ENCODE measurements at regions not wholly inside any gene's neighbourhood (a gene's known extent, or its start where the extent isn't known, plus 50 kb on each side); places are given as distances from the start of the nearest gene placed in this dataset.

- CTCF ChIA-PET: interaction anchor here (0.6 to 4.2 kb wide), 3 partner anchors 12 to 203 kb away, joined by 6 to 23 read pairs (median 19); no protein-coding TSS in a partner anchor
These were observed 158.4 kb downstream of the GDAP2 start for GRCh38 chr1:117770981-117771531.

DNA sequence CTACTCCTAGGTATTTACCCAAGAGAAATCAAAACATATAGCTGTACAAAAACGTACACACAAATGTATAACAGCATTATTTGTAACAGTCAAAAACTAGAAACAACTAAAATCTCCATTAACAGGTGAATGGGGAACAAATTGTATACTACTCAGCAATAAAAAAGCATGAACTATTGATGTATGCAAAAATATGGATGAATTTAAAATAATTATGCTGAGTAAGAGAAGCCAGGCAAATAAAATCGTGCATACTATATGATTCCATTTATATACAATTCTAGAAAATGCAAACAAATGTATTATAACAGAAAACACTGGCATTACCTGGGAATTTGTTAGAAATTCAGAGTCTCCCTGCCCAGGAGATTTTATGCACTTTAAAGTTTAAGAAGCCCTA lies 150.1 kb downstream of the GDAP2 start:
- Mint-ChIP-seq H3K4me1 (ENCODE audit: insufficient read depth, unreplicated experiment) (no peaks in the 10 kb centered on the region), H3K36me3 (ENCODE audit: insufficient read depth, unreplicated experiment) (no peaks in the 10 kb centered on the region), H3K9me3 (ENCODE audit: unreplicated experiment) (no peaks in the 10 kb centered on the region), H3K4me3 (ENCODE audit: unreplicated experiment) (no peak overlapping the region), H3K27me3 (ENCODE audit: insufficient read depth, unreplicated experiment) (no peaks in the 10 kb centered on the region), H3K27ac (ENCODE audit: low read depth, unreplicated experiment) (no peak overlapping the region)
- CTCF ChIA-PET: no interaction called here
- POLR2A ChIA-PET: no interaction called here
- intact Hi-C loops (cut with micrococcal nuclease): no loop called here
- no TSS peak for BruUV-seq (replicated peaks)
- TF ChIP-seq, protein P1, sequence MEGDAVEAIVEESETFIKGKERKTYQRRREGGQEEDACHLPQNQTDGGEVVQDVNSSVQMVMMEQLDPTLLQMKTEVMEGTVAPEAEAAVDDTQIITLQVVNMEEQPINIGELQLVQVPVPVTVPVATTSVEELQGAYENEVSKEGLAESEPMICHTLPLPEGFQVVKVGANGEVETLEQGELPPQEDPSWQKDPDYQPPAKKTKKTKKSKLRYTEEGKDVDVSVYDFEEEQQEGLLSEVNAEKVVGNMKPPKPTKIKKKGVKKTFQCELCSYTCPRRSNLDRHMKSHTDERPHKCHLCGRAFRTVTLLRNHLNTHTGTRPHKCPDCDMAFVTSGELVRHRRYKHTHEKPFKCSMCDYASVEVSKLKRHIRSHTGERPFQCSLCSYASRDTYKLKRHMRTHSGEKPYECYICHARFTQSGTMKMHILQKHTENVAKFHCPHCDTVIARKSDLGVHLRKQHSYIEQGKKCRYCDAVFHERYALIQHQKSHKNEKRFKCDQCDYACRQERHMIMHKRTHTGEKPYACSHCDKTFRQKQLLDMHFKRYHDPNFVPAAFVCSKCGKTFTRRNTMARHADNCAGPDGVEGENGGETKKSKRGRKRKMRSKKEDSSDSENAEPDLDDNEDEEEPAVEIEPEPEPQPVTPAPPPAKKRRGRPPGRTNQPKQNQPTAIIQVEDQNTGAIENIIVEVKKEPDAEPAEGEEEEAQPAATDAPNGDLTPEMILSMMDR (IDR thresholded peaks at IDR 0.05; ENCODE audit: unreplicated experiment): no peak
- DNase-seq (ENCODE audit: unreplicated experiment): no peak

More at GRCh38 chr1:117770981-117771531, 158.4 kb downstream of the GDAP2 start:
- Mint-ChIP-seq H3K27me3 (ENCODE audit: insufficient read depth, unreplicated experiment) (no peaks in the 10 kb centered on the region), H3K9me3 (ENCODE audit: unreplicated experiment) (peaks cover 31% of the 10 kb centered on the region), H3K36me3 (ENCODE audit: insufficient read depth, unreplicated experiment) (no peaks in the 10 kb centered on the region), H3K27ac (ENCODE audit: low read depth, unreplicated experiment) (no peak overlapping the region), H3K4me3 (ENCODE audit: unreplicated experiment) (no peak overlapping the region), H3K4me1 (ENCODE audit: insufficient read depth, unreplicated experiment) (no peaks in the 10 kb centered on the region)
- DNase-seq (ENCODE audit: unreplicated experiment): no peak
- intact Hi-C loops (cut with micrococcal nuclease): no loop called here
- POLR2A ChIA-PET: no interaction called here
- TF ChIP-seq, protein P1 (IDR thresholded peaks at IDR 0.05; ENCODE audit: unreplicated experiment): no peak
- no TSS peak for BruUV-seq (replicated peaks)

DNA sequence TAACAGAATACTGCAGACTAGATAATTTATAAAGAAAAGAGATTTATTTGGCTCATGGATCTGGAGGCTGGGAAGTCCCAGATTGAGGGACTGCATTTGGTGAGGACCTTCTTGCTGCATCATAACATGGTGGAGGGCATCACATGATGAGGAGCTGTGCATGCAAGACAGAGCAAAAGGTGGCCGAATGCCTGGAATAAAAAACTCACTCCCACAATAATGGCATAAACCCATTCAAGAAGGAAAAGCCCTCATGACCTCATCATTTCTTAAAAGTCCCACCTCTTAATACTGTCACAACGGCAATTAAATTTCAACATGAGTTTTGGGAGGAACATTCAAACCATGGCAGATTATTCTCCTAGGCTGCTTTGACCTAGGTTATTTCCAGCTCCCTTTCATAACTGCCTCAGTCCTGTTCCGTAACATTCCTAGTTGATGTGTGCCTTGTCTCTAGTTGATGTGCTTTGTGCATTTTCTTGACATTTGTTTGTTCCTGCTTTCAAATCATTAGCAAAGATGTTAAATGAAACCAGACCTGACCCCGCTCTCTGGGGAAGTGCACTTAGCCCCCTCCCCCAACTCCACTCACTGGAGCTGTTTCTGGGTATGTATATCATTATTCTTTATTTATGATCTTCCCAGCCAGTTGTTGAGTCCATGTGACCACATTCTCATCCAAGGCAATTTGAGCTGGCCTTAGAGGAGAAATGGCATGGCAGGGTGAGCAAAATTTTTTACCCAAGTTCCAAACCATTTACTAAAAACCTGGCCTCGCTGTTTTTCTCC lies 148.5 kb downstream of the GDAP2 start:
- H3K4me3 Mint-ChIP-seq (ENCODE audit: unreplicated experiment): no peak overlapping the region
- TF ChIP-seq, protein P1 (IDR thresholded peaks at IDR 0.05; ENCODE audit: unreplicated experiment): no peak
- no peak overlapping the region for H3K27ac Mint-ChIP-seq (ENCODE audit: low read depth, unreplicated experiment)
- BruUV-seq (replicated peaks): no TSS peak
- no peaks in the 10 kb centered on the region for H3K27me3 Mint-ChIP-seq (ENCODE audit: insufficient read depth, unreplicated experiment)
- H3K9me3 Mint-ChIP-seq (ENCODE audit: unreplicated experiment): no peaks in the 10 kb centered on the region
- H3K4me1 Mint-ChIP-seq (ENCODE audit: insufficient read depth, unreplicated experiment): peaks cover 6% of the 10 kb centered on the region
- ChIA-PET CTCF (interaction anchor here (0.5 to 1.0 kb wide), 4 partner anchors 15 to 246 kb away, joined by 3 read pairs; no protein-coding TSS in a partner anchor), POLR2A (interaction anchor here (0.6 to 1.6 kb wide), 4 partner anchors 11 to 168 kb away, joined by 3 to 4 read pairs (median 4); no protein-coding TSS in a partner anchor)
- intact Hi-C loops (cut with micrococcal nuclease): no loop called here
- DNase-seq (ENCODE audit: unreplicated experiment): no peak
- no peaks in the 10 kb centered on the region for H3K36me3 Mint-ChIP-seq (ENCODE audit: insufficient read depth, unreplicated experiment)

DNA sequence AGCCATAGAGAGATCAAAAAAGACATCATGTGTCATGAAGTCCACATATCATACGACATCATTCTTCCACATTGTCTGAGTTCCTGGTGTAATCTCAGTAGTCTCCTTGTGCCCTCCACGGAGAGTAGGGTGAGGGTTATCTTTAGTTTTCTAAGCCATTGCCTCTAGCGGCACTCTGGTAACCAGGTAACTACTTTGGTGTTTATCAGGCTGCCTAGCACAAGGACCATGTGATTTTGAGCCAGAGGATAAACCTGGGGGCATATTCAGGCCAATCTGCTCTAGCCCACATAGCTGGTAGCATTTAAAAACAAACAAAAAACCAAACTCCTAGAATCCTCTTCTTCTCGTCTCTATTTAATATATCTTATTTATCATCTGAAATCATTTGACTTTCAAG lies 147.4 kb downstream of the GDAP2 start:
- intact Hi-C loops (cut with micrococcal nuclease): no loop called here
- H3K27ac Mint-ChIP-seq (ENCODE audit: low read depth, unreplicated experiment): no peak overlapping the region
- ChIA-PET POLR2A (interaction anchor here (1.6 kb wide), 1 partner anchor 12 kb away, joined by 4 read pairs; no protein-coding TSS in a partner anchor), CTCF (no interaction called here)
- no peaks in the 10 kb centered on the region for H3K9me3 Mint-ChIP-seq (ENCODE audit: unreplicated experiment)
- H3K4me1 Mint-ChIP-seq (ENCODE audit: insufficient read depth, unreplicated experiment): peaks cover 6% of the 10 kb centered on the region
- BruUV-seq (replicated peaks): no TSS peak
- TF ChIP-seq, protein P1 (IDR thresholded peaks at IDR 0.05; ENCODE audit: unreplicated experiment): no peak
- H3K27me3 Mint-ChIP-seq (ENCODE audit: insufficient read depth, unreplicated experiment): no peaks in the 10 kb centered on the region
- H3K36me3 Mint-ChIP-seq (ENCODE audit: insufficient read depth, unreplicated experiment): no peaks in the 10 kb centered on the region
- no peak for DNase-seq (ENCODE audit: unreplicated experiment)
- no peak overlapping the region for H3K4me3 Mint-ChIP-seq (ENCODE audit: unreplicated experiment)

Measured in MCF 10A (cell line).